Endothelial cell (in vitro differentiated cells): ENCODE measurements at regions not wholly inside any gene's neighbourhood (a gene's known extent, or its start where the extent isn't known, plus 50 kb on each side); places are given as distances from the start of the nearest gene placed in this dataset.

Source experiments
- DNase-seq: peaks from one replicate; pipeline ENCODE4 v3.0.0; 2021; ENCODE audit warnings: low spot score
- H3K27ac Mint-ChIP-seq: one replicate; pipeline ENCODE4 v1.8.0; 2021; ENCODE audit warnings: mixed read lengths, inconsistent platforms; ENCODE audit not compliant: unreplicated experiment
- H3K27me3 Mint-ChIP-seq: one replicate; pipeline ENCODE4 v1.8.0; 2021; ENCODE audit warnings: mild to moderate bottlenecking, moderate library complexity, mixed read lengths, inconsistent platforms; ENCODE audit not compliant: unreplicated experiment
- H3K36me3 Mint-ChIP-seq: one replicate; pipeline ENCODE4 v1.8.0; 2021; ENCODE audit warnings: mild to moderate bottlenecking, low read depth, mixed read lengths, inconsistent platforms; ENCODE audit not compliant: unreplicated experiment
- H3K4me1 Mint-ChIP-seq: one replicate; pipeline ENCODE4 v1.8.0; 2021; ENCODE audit warnings: mild to moderate bottlenecking, mixed read lengths, inconsistent platforms; ENCODE audit not compliant: unreplicated experiment
- H3K4me3 Mint-ChIP-seq: one replicate; pipeline ENCODE4 v1.8.0; 2021; ENCODE audit warnings: mild to moderate bottlenecking, mixed read lengths, inconsistent platforms; ENCODE audit not compliant: unreplicated experiment
- H3K9me3 Mint-ChIP-seq: one replicate; pipeline ENCODE4 v1.8.0; 2021; ENCODE audit warnings: mixed read lengths, inconsistent platforms; ENCODE audit not compliant: unreplicated experiment
- CTCF ChIP-seq: fragments of 200-600 bp; sonication (generic); IDR thresholded peaks from one replicate; pipeline ENCODE4 v1.5.0; 2021; ENCODE audit warnings: antibody characterized with exemption; ENCODE audit not compliant: unreplicated experiment

GRCh38 chr12:88737838-88738472 lies 157.7 kb upstream of the KITLG start:
- Mint-ChIP-seq H3K4me1 (no peaks in the 10 kb centered on the region), H3K27me3 (no peaks in the 10 kb centered on the region), H3K36me3 (no peaks in the 10 kb centered on the region), H3K27ac (no peak overlapping the region), H3K4me3 (no peak overlapping the region), H3K9me3 (no peaks in the 10 kb centered on the region)
- no peak for DNase-seq
- TF ChIP-seq CTCF = no peak

- no peaks in the 10 kb centered on the region for H3K4me1 Mint-ChIP-seq
- no peak for DNase-seq
- H3K4me3 Mint-ChIP-seq = no peak overlapping the region
- H3K27me3 Mint-ChIP-seq = no peaks in the 10 kb centered on the region
- no peaks in the 10 kb centered on the region for H3K9me3 Mint-ChIP-seq
- H3K36me3 Mint-ChIP-seq = no peaks in the 10 kb centered on the region
- no peak overlapping the region for H3K27ac Mint-ChIP-seq
- TF ChIP-seq CTCF = no peak
These were observed 155.8 kb upstream of the KITLG start for GRCh38 chr12:88736031-88736430.

GRCh38 chr12:88733008-88733407 lies 152.7 kb upstream of the KITLG start:
- H3K36me3 Mint-ChIP-seq = no peaks in the 10 kb centered on the region
- no peaks in the 10 kb centered on the region for H3K4me1 Mint-ChIP-seq
- H3K27me3 Mint-ChIP-seq = peaks cover 2% of the 10 kb centered on the region
- no peaks in the 10 kb centered on the region for H3K9me3 Mint-ChIP-seq
- DNase-seq = no peak
- no peak for TF ChIP-seq CTCF
- no peak overlapping the region for H3K27ac Mint-ChIP-seq
- H3K4me3 Mint-ChIP-seq = no peak overlapping the region

- Mint-ChIP-seq H3K27ac (no peak overlapping the region), H3K27me3 (peaks cover 2% of the 10 kb centered on the region), H3K4me1 (no peaks in the 10 kb centered on the region), H3K4me3 (no peak overlapping the region), H3K9me3 (no peaks in the 10 kb centered on the region), H3K36me3 (no peaks in the 10 kb centered on the region)
- no peak for TF ChIP-seq CTCF
- no peak for DNase-seq
These were observed 148.9 kb upstream of the KITLG start for GRCh38 chr12:88729196-88729595.

- H3K36me3 Mint-ChIP-seq = no peaks in the 10 kb centered on the region
- peaks cover 2% of the 10 kb centered on the region for H3K27me3 Mint-ChIP-seq
- no peak for DNase-seq
- no peak overlapping the region for H3K4me3 Mint-ChIP-seq
- H3K27ac Mint-ChIP-seq = no peak overlapping the region
- no peaks in the 10 kb centered on the region for H3K4me1 Mint-ChIP-seq
- H3K9me3 Mint-ChIP-seq = no peaks in the 10 kb centered on the region
- TF ChIP-seq CTCF = no peak
These were observed 146.8 kb upstream of the KITLG start for GRCh38 chr12:88726806-88727720.
